ENCODE measurements at regions not wholly inside any gene's neighbourhood (a gene's known extent, or its start where the extent isn't known, plus 50 kb on each side); places are given as distances from the start of the nearest gene placed in this dataset.

DNA sequence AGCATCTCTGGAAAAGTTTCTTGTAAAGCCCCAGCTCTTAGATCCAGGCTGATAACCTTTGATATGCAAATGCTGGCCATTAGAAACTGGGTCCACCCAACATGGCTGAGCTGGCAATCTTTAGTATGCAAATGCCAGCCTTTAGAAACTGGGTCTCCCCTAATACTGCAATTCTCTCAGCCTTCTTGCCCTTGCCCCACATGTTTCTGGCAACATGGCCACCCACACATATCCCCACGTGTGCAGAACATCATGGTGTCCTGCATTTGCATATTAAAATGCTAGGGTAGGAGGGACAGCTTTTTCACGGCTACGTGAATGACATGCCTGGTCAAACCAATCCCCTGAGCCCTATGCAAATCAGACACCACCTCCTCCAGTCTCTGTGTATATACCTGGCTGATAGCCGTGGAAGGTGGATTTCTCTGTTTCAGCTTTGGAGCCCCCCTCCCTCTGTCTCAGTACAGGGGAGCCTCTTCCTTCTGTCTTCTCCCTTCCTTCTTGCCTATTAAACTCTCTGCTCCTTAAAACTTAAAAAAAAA, 344.0 kb upstream of the NWD2 start:
- TF ChIP-seq, protein P1, sequence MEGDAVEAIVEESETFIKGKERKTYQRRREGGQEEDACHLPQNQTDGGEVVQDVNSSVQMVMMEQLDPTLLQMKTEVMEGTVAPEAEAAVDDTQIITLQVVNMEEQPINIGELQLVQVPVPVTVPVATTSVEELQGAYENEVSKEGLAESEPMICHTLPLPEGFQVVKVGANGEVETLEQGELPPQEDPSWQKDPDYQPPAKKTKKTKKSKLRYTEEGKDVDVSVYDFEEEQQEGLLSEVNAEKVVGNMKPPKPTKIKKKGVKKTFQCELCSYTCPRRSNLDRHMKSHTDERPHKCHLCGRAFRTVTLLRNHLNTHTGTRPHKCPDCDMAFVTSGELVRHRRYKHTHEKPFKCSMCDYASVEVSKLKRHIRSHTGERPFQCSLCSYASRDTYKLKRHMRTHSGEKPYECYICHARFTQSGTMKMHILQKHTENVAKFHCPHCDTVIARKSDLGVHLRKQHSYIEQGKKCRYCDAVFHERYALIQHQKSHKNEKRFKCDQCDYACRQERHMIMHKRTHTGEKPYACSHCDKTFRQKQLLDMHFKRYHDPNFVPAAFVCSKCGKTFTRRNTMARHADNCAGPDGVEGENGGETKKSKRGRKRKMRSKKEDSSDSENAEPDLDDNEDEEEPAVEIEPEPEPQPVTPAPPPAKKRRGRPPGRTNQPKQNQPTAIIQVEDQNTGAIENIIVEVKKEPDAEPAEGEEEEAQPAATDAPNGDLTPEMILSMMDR (IDR thresholded peaks at IDR 0.05): no peak
- TF ChIP-seq EP300 (IDR thresholded peaks at IDR 0.05): no peak
